GM23248 (cell line): ENCODE measurements at regions not wholly inside any gene's neighbourhood (a gene's known extent, or its start where the extent isn't known, plus 50 kb on each side); places are given as distances from the start of the nearest gene placed in this dataset.

Source experiments
- EZH2 ChIP-seq: fragments of 200-600 bp; sonication (generic); IDR thresholded peaks from 2 replicates; pipeline ENCODE4 v1.6.1; 2018; ENCODE audit warnings: antibody characterized with exemption, mild to moderate bottlenecking; ENCODE audit not compliant: insufficient read depth, poor library complexity, severe bottlenecking
- EZH2phosphoT487 ChIP-seq: fragments of 200-600 bp; sonication (generic); IDR thresholded peaks from 2 replicates; pipeline ENCODE4 v1.6.1; 2018; ENCODE audit warnings: antibody characterized with exemption, moderate library complexity, mild to moderate bottlenecking, low read depth; ENCODE audit not compliant: insufficient read depth

DNA sequence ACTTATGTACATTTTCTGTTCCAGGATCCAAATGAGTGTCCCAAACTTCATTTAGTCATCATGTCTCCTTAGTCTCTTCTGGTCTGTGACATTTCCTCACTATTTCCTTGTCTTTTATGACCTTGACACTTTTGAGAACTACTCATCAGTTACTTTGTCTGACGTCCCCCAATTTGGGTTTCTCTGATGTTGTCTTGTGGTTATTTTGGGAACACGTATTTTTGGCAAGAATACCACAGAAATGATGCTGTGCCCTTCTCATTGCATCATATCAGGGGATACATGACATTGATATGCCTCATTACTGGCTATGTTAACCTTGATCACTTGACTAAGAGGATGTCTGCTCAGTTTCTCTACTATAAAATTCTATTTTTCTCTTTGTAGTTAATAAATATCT, 308.8 kb downstream of the ZNF674 start:
- TF ChIP-seq EZH2 = no peak
- no peak for TF ChIP-seq EZH2phosphoT487
